Osteoblast (primary cell): ENCODE measurements at regions not wholly inside any gene's neighbourhood (a gene's known extent, or its start where the extent isn't known, plus 50 kb on each side); places are given as distances from the start of the nearest gene placed in this dataset.

Source experiments
- DNase-seq: peaks from one replicate; pipeline ENCODE4 v3.0.0; 2011; ENCODE audit warnings: low spot score, mixed read lengths; ENCODE audit not compliant: insufficient read length; ENCODE audit errors: missing footprints
- H2AFZ ChIP-seq: 2 replicates; pipeline ENCODE4 v1.6.0; 2011; ENCODE audit warnings: mild to moderate bottlenecking, low read length
- H3K27ac ChIP-seq: 2 replicates; pipeline ENCODE4 v1.5.1; 2011; ENCODE audit warnings: mild to moderate bottlenecking, low read depth, low read length, moderate library complexity
- H3K27me3 ChIP-seq: 2 replicates; pipeline ENCODE4 v1.6.0; 2012; ENCODE audit warnings: mild to moderate bottlenecking, control low read depth, inconsistent platforms, low read length, moderate library complexity; ENCODE audit not compliant: insufficient read depth
- H3K36me3 ChIP-seq: 2 replicates; pipeline ENCODE4 v1.5.1; 2011; ENCODE audit warnings: mild to moderate bottlenecking, low read length, control low read depth, moderate library complexity; ENCODE audit not compliant: insufficient read depth
- H3K4me1 ChIP-seq: 2 replicates; pipeline ENCODE4 v1.5.1; 2011; ENCODE audit warnings: mild to moderate bottlenecking, low read length, control low read depth, moderate library complexity; ENCODE audit not compliant: insufficient read depth
- H3K4me2 ChIP-seq: 2 replicates; pipeline ENCODE4 v1.6.0; 2011; ENCODE audit warnings: mild to moderate bottlenecking, low read length; ENCODE audit not compliant: insufficient read depth
- H3K4me3 ChIP-seq: fragments of 200-600 bp; sonication (generic); 3 replicates; pipeline ENCODE4 v1.5.1; 2012; ENCODE audit warnings: mild to moderate bottlenecking, low read length, inconsistent platforms; ENCODE audit not compliant: insufficient read depth
- H3K79me2 ChIP-seq: 2 replicates; pipeline ENCODE4 v1.6.0; 2012; ENCODE audit warnings: mild to moderate bottlenecking, low read length, control low read depth, inconsistent platforms; ENCODE audit not compliant: insufficient read depth
- H3K9me3 ChIP-seq: 2 replicates; pipeline ENCODE4 v1.5.1; 2011; ENCODE audit warnings: low read depth, low read length, control low read depth
- H4K20me1 ChIP-seq: 2 replicates; pipeline ENCODE4 v1.6.0; 2012; ENCODE audit warnings: mild to moderate bottlenecking, low read length, control low read depth; ENCODE audit not compliant: insufficient read depth
- CTCF ChIP-seq: IDR thresholded peaks from 2 replicates; pipeline ENCODE4 v1.5.1; 2011; ENCODE audit warnings: mild to moderate bottlenecking, low read depth, low read length, moderate library complexity; ENCODE audit errors: extremely low read depth

- Histone ChIP-seq H3K9me3 (peaks cover 3% of the 10 kb centered on the region), H3K27ac (no peak overlapping the region), H3K4me1 (no peaks in the 10 kb centered on the region), H3K36me3 (no peaks in the 10 kb centered on the region), H3K79me2 (no peaks in the 10 kb centered on the region), H3K27me3 (no peaks in the 10 kb centered on the region), H3K4me3 (no peak overlapping the region), H2AFZ (no peak overlapping the region), H3K4me2 (no peak overlapping the region), H4K20me1 (no peaks in the 10 kb centered on the region)
- DNase-seq: no peak
- TF ChIP-seq CTCF: no peak
These were observed 875.4 kb upstream of the PRKX start for GRCh38 chrX:4588893-4589292.

DNA sequence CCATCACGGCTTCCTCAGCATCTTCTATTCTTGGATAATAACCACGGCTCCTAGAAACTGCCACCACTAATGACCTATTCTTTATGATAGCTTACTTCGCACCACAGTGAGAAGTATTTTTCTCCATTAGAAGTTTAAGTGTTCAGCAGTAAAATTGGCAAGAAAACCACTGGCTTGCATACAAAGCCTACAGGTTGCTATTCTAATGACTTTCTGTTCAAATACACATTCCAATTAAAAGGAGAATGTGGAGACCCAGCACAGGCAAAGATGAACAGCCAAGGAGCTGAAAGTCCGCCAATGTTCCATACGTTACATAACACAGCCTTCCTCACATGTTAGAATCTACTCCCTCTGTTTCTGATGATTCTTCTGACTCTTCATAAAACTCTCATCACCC, 875.0 kb upstream of the PRKX start:
- no peak for DNase-seq
- H3K4me1 ChIP-seq: no peaks in the 10 kb centered on the region
- no peaks in the 10 kb centered on the region for H3K36me3 ChIP-seq
- no peak for TF ChIP-seq CTCF
- no peaks in the 10 kb centered on the region for H3K79me2 ChIP-seq
- no peak overlapping the region for H3K4me2 ChIP-seq
- no peaks in the 10 kb centered on the region for H4K20me1 ChIP-seq
- H3K27ac ChIP-seq: no peak overlapping the region
- peaks cover 3% of the 10 kb centered on the region for H3K9me3 ChIP-seq
- no peaks in the 10 kb centered on the region for H3K27me3 ChIP-seq
- H2AFZ ChIP-seq: no peak overlapping the region
- H3K4me3 ChIP-seq: no peak overlapping the region

GRCh38 chrX:4588056-4588455, 874.6 kb upstream of the PRKX start:
- no peaks in the 10 kb centered on the region for H3K79me2 ChIP-seq
- H2AFZ ChIP-seq: no peak overlapping the region
- no peak overlapping the region for H3K4me3 ChIP-seq
- peaks cover 3% of the 10 kb centered on the region for H3K9me3 ChIP-seq
- H3K27me3 ChIP-seq: no peaks in the 10 kb centered on the region
- no peak overlapping the region for H3K27ac ChIP-seq
- H3K36me3 ChIP-seq: no peaks in the 10 kb centered on the region
- no peak for TF ChIP-seq CTCF
- H3K4me1 ChIP-seq: no peaks in the 10 kb centered on the region
- no peak for DNase-seq
- H4K20me1 ChIP-seq: no peaks in the 10 kb centered on the region
- H3K4me2 ChIP-seq: no peak overlapping the region

- no peaks in the 10 kb centered on the region for H3K36me3 ChIP-seq
- no peaks in the 10 kb centered on the region for H4K20me1 ChIP-seq
- H3K4me1 ChIP-seq: no peaks in the 10 kb centered on the region
- H3K27me3 ChIP-seq: no peaks in the 10 kb centered on the region
- H3K4me2 ChIP-seq: no peak overlapping the region
- DNase-seq: no peak
- no peaks in the 10 kb centered on the region for H3K79me2 ChIP-seq
- no peaks in the 10 kb centered on the region for H3K9me3 ChIP-seq
- no peak overlapping the region for H3K4me3 ChIP-seq
- H3K27ac ChIP-seq: no peak overlapping the region
- no peak for TF ChIP-seq CTCF
- no peak overlapping the region for H2AFZ ChIP-seq
These were observed 866.5 kb upstream of the PRKX start for GRCh38 chrX:4579999-4580398.
